WTC11 (cell line): ENCODE measurements at regions not wholly inside any gene's neighbourhood (a gene's known extent, or its start where the extent isn't known, plus 50 kb on each side); places are given as distances from the start of the nearest gene placed in this dataset.

Experiments used
- ATAC-seq: fragments of 200-7000 bp; cut with Tn5 transposase; 2 replicates; pipeline ENCODE4 v1.10.0; 2021; ENCODE audit warnings: mild to moderate bottlenecking, moderate library complexity
- CTCF ChIA-PET: fragments of 300-600 bp; sonication (Branson Sonifier 250); formaldehyde crosslinking; loops from one replicate; lab custom pipeline; 2021; ENCODE audit warnings: antibody characterized with exemption; lab: Charles Lee
- POLR2A ChIA-PET: fragments of 350-600 bp; sonication (Branson Sonifier 250); formaldehyde crosslinking; loops from one replicate; lab custom pipeline; 2021; ENCODE audit warnings: antibody characterized with exemption; lab: Charles Lee
- DNase-seq: peaks from one replicate; pipeline ENCODE4 v3.0.0; 2021; ENCODE audit warnings: low spot score
- H3K27ac Mint-ChIP-seq: 2 replicates; pipeline ENCODE4 v1.8.0; 2021; ENCODE audit warnings: mixed read lengths
- H3K27me3 Mint-ChIP-seq: 2 replicates; pipeline ENCODE4 v1.8.0; 2021; ENCODE audit warnings: low read depth, mild to moderate bottlenecking, moderate library complexity, mixed read lengths
- H3K36me3 Mint-ChIP-seq: 2 replicates; pipeline ENCODE4 v1.8.0; 2021; ENCODE audit warnings: mixed read lengths
- H3K4me1 Mint-ChIP-seq: 2 replicates; pipeline ENCODE4 v1.8.0; 2022; ENCODE audit warnings: mixed read lengths
- H3K4me3 Mint-ChIP-seq: 2 replicates; pipeline ENCODE4 v1.8.0; 2021; ENCODE audit warnings: mild to moderate bottlenecking, moderate library complexity, mixed read lengths
- H3K9me3 Mint-ChIP-seq: 2 replicates; pipeline ENCODE4 v1.8.0; 2021; ENCODE audit warnings: mixed read lengths
- FOXP4 ChIP-seq: sonication (generic); formaldehyde crosslinking; IDR thresholded peaks from 2 replicates; pipeline ENCODE4 v1.8.0; 2022; ENCODE audit warnings: mild to moderate bottlenecking, missing genetic modification reagents
- GTF2I ChIP-seq: fragments of 250-450 bp; sonication (Bioruptor Pico); conservative IDR thresholded peaks from 2 replicates; pipeline ENCODE4 v1.4.0; 2021; ENCODE audit warnings: mild to moderate bottlenecking
- JUN ChIP-seq: sonication (generic); formaldehyde crosslinking; IDR thresholded peaks from 2 replicates; pipeline ENCODE4 v1.8.0; 2023; ENCODE audit warnings: mild to moderate bottlenecking, missing genetic modification reagents
- KAT7 ChIP-seq: sonication (generic); formaldehyde crosslinking; IDR thresholded peaks from 2 replicates; pipeline ENCODE4 v1.8.1; 2023; ENCODE audit warnings: missing genetic modification reagents, mild to moderate bottlenecking, borderline replicate concordance
- MLX ChIP-seq: sonication (generic); formaldehyde crosslinking; IDR thresholded peaks from 2 replicates; pipeline ENCODE4 v1.8.1; 2023; ENCODE audit warnings: mild to moderate bottlenecking, missing genetic modification reagents, moderate library complexity
- NFATC4 ChIP-seq: fragments of 250-450 bp; sonication (Bioruptor Pico); IDR thresholded peaks from 2 replicates; pipeline ENCODE4 v1.9.0; 2021; ENCODE audit warnings: mild to moderate bottlenecking
- NR3C1 ChIP-seq: sonication (generic); formaldehyde crosslinking; conservative IDR thresholded peaks from 2 replicates; pipeline ENCODE4 v1.8.1; 2023; ENCODE audit warnings: low read depth, mild to moderate bottlenecking, missing genetic modification reagents
- OVOL2 ChIP-seq: fragments of 250-450 bp; sonication (Bioruptor Pico); IDR thresholded peaks from 2 replicates; pipeline ENCODE4 v1.9.0; 2021; ENCODE audit warnings: mild to moderate bottlenecking, borderline replicate concordance
- TEAD1 ChIP-seq: sonication (generic); formaldehyde crosslinking; IDR thresholded peaks from 2 replicates; pipeline ENCODE4 v1.8.0; 2022; ENCODE audit warnings: mild to moderate bottlenecking, missing genetic modification reagents
- TP53 ChIP-seq: sonication (generic); formaldehyde crosslinking; IDR thresholded peaks from 2 replicates; pipeline ENCODE4 v1.8.1; 2023; ENCODE audit warnings: mild to moderate bottlenecking, missing genetic modification reagents
- ZNF263 ChIP-seq: sonication (generic); formaldehyde crosslinking; IDR thresholded peaks from 2 replicates; pipeline ENCODE4 v1.8.1; 2022; ENCODE audit warnings: low read depth, mild to moderate bottlenecking, moderate library complexity, missing genetic modification reagents
- ZNF416 ChIP-seq: fragments of 250-450 bp; sonication (Bioruptor Pico); IDR thresholded peaks from 2 replicates; pipeline ENCODE4 v1.9.0; 2021; ENCODE audit warnings: mild to moderate bottlenecking, inconsistent platforms
- ZNF423 ChIP-seq: fragments of 250-450 bp; sonication (Bioruptor Pico); IDR thresholded peaks from 2 replicates; pipeline ENCODE4 v2.1.2; 2022; ENCODE audit warnings: mild to moderate bottlenecking, moderate library complexity
- ZNF512 ChIP-seq: sonication (generic); formaldehyde crosslinking; IDR thresholded peaks from 2 replicates; pipeline ENCODE4 v1.8.1; 2022; ENCODE audit warnings: missing genetic modification reagents, borderline replicate concordance
- TF ChIP-seq, protein P1 (sequence below): sonication (generic); formaldehyde crosslinking; IDR thresholded peaks from 2 replicates; pipeline ENCODE4 v1.8.1; 2022; ENCODE audit warnings: low read depth, missing genetic modification reagents, borderline replicate concordance
- TF ChIP-seq, protein P2 (sequence below): sonication (generic); formaldehyde crosslinking; IDR thresholded peaks from 2 replicates; pipeline ENCODE4 v1.8.1; 2022; ENCODE audit warnings: low read depth, mild to moderate bottlenecking, moderate library complexity, missing genetic modification reagents, borderline replicate concordance
- TF ChIP-seq, protein P3 (sequence below): sonication (generic); formaldehyde crosslinking; IDR thresholded peaks from 2 replicates; pipeline ENCODE4 v1.8.1; 2023; ENCODE audit warnings: mild to moderate bottlenecking, missing genetic modification reagents, borderline replicate concordance
- TF ChIP-seq, protein P4 (sequence below): sonication (generic); formaldehyde crosslinking; IDR thresholded peaks from 2 replicates; pipeline ENCODE4 v1.8.1; 2023; ENCODE audit warnings: mild to moderate bottlenecking, moderate library complexity, missing genetic modification reagents

GRCh38 chr1:234852659-234853058, 242.7 kb upstream of the IRF2BP2 start:
- no peaks in the 10 kb centered on the region for H3K27me3 Mint-ChIP-seq
- ChIA-PET CTCF (interaction anchor here (1.2 kb wide), 1 partner anchor 241 kb away, joined by 3 read pairs; no protein-coding TSS in a partner anchor), POLR2A (interaction anchor here (0.6 to 1.2 kb wide), 2 partner anchors 117 to 128 kb away, joined by 3 read pairs; no protein-coding TSS in a partner anchor)
- peaks cover 5% of the 10 kb centered on the region; the same call in 1 of the 2 replicates for H3K36me3 Mint-ChIP-seq
- H3K9me3 Mint-ChIP-seq = peaks cover 9% of the 10 kb centered on the region
- no peak for DNase-seq
- peak overlapping the region; percentile 50 for H3K27ac Mint-ChIP-seq
- H3K4me3 Mint-ChIP-seq = no peak overlapping the region
- peaks cover 22% of the 10 kb centered on the region for H3K4me1 Mint-ChIP-seq
- no peak for ATAC-seq
- no peak for TF ChIP-seq TEAD1 (CRISPR knock-in tag)
- TF ChIP-seq JUN (CRISPR knock-in tag) = no peak
- TF ChIP-seq NR3C1 (CRISPR knock-in tag) = no peak
- no peak for TF ChIP-seq ZNF512
- TF ChIP-seq, protein P1, sequence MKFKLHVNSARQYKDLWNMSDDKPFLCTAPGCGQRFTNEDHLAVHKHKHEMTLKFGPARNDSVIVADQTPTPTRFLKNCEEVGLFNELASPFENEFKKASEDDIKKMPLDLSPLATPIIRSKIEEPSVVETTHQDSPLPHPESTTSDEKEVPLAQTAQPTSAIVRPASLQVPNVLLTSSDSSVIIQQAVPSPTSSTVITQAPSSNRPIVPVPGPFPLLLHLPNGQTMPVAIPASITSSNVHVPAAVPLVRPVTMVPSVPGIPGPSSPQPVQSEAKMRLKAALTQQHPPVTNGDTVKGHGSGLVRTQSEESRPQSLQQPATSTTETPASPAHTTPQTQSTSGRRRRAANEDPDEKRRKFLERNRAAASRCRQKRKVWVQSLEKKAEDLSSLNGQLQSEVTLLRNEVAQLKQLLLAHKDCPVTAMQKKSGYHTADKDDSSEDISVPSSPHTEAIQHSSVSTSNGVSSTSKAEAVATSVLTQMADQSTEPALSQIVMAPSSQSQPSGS (CRISPR knock-in tag) = no peak
- no peak for TF ChIP-seq TP53 (CRISPR knock-in tag)
- no peak for TF ChIP-seq ZNF416 (CRISPR knock-in tag)
- TF ChIP-seq ZNF423 (CRISPR knock-in tag) = no peak
- TF ChIP-seq ZNF263 = no peak
- no peak for TF ChIP-seq KAT7 (CRISPR knock-in tag)
- TF ChIP-seq, protein P2, sequence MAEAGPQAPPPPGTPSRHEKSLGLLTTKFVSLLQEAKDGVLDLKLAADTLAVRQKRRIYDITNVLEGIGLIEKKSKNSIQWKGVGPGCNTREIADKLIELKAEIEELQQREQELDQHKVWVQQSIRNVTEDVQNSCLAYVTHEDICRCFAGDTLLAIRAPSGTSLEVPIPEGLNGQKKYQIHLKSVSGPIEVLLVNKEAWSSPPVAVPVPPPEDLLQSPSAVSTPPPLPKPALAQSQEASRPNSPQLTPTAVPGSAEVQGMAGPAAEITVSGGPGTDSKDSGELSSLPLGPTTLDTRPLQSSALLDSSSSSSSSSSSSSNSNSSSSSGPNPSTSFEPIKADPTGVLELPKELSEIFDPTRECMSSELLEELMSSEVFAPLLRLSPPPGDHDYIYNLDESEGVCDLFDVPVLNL (CRISPR knock-in tag) = no peak
- no peak for TF ChIP-seq FOXP4 (CRISPR knock-in tag)
- TF ChIP-seq, protein P3, sequence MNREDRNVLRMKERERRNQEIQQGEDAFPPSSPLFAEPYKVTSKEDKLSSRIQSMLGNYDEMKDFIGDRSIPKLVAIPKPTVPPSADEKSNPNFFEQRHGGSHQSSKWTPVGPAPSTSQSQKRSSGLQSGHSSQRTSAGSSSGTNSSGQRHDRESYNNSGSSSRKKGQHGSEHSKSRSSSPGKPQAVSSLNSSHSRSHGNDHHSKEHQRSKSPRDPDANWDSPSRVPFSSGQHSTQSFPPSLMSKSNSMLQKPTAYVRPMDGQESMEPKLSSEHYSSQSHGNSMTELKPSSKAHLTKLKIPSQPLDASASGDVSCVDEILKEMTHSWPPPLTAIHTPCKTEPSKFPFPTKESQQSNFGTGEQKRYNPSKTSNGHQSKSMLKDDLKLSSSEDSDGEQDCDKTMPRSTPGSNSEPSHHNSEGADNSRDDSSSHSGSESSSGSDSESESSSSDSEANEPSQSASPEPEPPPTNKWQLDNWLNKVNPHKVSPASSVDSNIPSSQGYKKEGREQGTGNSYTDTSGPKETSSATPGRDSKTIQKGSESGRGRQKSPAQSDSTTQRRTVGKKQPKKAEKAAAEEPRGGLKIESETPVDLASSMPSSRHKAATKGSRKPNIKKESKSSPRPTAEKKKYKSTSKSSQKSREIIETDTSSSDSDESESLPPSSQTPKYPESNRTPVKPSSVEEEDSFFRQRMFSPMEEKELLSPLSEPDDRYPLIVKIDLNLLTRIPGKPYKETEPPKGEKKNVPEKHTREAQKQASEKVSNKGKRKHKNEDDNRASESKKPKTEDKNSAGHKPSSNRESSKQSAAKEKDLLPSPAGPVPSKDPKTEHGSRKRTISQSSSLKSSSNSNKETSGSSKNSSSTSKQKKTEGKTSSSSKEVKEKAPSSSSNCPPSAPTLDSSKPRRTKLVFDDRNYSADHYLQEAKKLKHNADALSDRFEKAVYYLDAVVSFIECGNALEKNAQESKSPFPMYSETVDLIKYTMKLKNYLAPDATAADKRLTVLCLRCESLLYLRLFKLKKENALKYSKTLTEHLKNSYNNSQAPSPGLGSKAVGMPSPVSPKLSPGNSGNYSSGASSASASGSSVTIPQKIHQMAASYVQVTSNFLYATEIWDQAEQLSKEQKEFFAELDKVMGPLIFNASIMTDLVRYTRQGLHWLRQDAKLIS (CRISPR knock-in tag) = no peak
- TF ChIP-seq OVOL2 = no peak
- TF ChIP-seq MLX = no peak
- TF ChIP-seq, protein P4, sequence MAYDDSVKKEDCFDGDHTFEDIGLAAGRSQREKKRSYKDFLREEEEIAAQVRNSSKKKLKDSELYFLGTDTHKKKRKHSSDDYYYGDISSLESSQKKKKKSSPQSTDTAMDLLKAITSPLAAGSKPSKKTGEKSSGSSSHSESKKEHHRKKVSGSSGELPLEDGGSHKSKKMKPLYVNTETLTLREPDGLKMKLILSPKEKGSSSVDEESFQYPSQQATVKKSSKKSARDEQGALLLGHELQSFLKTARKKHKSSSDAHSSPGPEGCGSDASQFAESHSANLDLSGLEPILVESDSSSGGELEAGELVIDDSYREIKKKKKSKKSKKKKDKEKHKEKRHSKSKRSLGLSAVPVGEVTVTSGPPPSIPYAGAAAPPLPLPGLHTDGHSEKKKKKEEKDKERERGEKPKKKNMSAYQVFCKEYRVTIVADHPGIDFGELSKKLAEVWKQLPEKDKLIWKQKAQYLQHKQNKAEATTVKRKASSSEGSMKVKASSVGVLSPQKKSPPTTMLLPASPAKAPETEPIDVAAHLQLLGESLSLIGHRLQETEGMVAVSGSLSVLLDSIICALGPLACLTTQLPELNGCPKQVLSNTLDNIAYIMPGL (CRISPR knock-in tag) = no peak
- no peak for TF ChIP-seq NFATC4 (CRISPR knock-in tag)
- no peak for TF ChIP-seq GTF2I (CRISPR knock-in tag)
- TF ChIP-seq, all 79 proteins: peak for 0
